ENCODE measurements at regions not wholly inside any gene's neighbourhood (a gene's known extent, or its start where the extent isn't known, plus 50 kb on each side); places are given as distances from the start of the nearest gene placed in this dataset.

GRCh38 chr2:157933160-157933920 is 57.2 kb upstream of the ACVR1 start:
- DNase-seq = no peak

DNA sequence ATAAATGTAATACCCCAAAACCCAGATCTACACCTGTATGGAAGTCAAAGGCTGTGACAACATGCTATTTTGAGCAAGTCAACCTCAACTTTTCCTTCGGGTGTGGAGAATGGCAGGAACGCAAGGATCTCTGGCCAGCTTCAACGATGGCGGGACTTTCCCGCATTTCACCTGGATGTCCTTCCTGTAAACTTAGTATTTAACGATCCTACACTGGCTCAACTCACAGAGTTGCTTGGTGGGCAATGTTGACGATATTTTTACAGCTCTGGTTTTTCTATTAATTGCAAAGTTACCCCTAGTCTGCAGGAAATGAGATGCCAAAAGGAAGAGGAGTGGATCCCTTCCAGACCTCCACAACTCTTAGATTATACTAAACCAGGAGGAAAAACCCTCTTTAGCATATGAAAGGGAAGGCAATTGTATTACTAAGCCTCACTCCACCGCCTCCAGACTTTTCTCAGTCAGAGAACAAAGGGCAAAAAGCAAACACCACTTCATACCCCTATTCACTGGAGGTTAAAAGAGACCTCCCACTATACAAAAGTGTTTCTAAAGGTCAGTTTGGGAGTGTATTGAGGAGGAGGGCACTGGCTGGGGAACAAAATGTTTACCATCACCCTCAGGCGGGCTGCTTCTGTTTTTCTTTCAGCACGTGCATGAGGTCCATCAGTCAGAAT is 56.5 kb upstream of the ACVR1 start:
- DNase-seq = peak; percentile 4 to 41

- no peak for DNase-seq
These were observed 55.4 kb upstream of the ACVR1 start for GRCh38 chr2:157931542-157931941.

DNA sequence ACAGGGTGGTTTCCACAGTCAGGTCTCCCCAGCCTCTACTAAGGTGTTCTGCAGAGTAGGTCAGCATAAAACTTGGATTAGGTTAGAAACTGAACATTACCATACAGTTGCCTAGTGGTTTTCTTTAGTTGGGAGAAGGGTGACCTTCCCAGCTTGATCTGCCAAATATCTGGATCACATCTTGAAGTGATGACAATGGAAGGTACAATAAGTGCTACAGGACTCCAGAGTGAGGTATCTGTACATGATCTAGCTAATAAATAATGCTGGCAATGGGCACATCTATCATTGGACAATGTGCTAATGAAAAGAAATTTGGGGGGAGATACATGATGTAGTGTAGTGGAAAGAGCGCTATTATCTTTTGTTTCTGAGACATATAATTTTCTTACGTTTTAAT is 54.6 kb upstream of the ACVR1 start:
- no peak for DNase-seq

- no peak for DNase-seq
These were observed 53.9 kb upstream of the ACVR1 start for GRCh38 chr2:157929871-157930667.

GRCh38 chr2:157928372-157928771 is 52.2 kb upstream of the ACVR1 start:
- DNase-seq = no peak

DNA sequence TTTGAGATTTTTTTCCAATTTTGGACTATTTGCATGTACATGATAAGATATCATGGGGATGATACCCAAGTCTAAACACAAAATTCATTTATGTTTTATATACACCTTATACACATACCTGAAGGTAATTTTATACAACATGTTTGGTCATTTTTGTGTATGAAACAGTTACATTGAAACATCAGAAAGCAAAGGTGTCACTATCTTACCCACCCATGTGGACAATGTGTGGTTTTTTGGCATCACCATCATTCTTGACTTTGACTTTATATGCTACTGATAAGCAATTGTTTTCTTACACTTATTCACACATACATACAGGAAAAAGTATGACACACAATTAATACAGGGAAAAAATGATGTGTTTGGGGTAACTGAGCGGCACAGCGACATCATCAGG is 51.0 kb upstream of the ACVR1 start:
- no peak for DNase-seq
